CD4-positive, CD25-positive, alpha-beta regulatory T cell (primary cell): ENCODE measurements at regions not wholly inside any gene's neighbourhood (a gene's known extent, or its start where the extent isn't known, plus 50 kb on each side); places are given as distances from the start of the nearest gene placed in this dataset.

ENCODE experiments used
- ATAC-seq, 2 donors: fragments of 150-1000 bp; cut with Tn5 transposase; one replicate each; pipeline ENCODE4 v1.10.0; 2021; ENCODE audit warnings: low read depth in 2 of 2, moderate number of reproducible peaks in 2 of 2, moderate library complexity in 1 of 2
- DNase-seq, 3 donors: peaks; one replicate each; pipeline versions ENCODE4 v3.0.0 to v3.0.0-alpha.2; 2012 to 2022; ENCODE audit warnings: mixed read lengths in 1 of 3
- H3K27ac ChIP-seq: one replicate; pipeline ENCODE4 v1.7.0; 2013; ENCODE audit warnings: mild to moderate bottlenecking, low read length; ENCODE audit not compliant: insufficient read depth, poor library complexity, severe bottlenecking
- H3K27me3 ChIP-seq: one replicate; pipeline ENCODE4 v1.7.0; 2013; ENCODE audit warnings: low read length; ENCODE audit not compliant: control insufficient read depth, insufficient read depth
- H3K36me3 ChIP-seq: one replicate; pipeline ENCODE4 v1.7.0; 2013; ENCODE audit warnings: mild to moderate bottlenecking, low read length, moderate library complexity; ENCODE audit not compliant: control insufficient read depth, insufficient read depth
- H3K4me1 ChIP-seq: 2 replicates; pipeline ENCODE4 v1.7.0; 2013; ENCODE audit warnings: mild to moderate bottlenecking, low read length; ENCODE audit not compliant: insufficient read depth, control insufficient read depth, poor library complexity, severe bottlenecking
- H3K4me3 ChIP-seq: one replicate; pipeline ENCODE4 v1.7.0; 2013; ENCODE audit warnings: low read depth, mild to moderate bottlenecking, low read length, moderate library complexity
- H3K9me3 ChIP-seq, 2 experiments: 1 replicate in 1 of 2; 2 replicates in 1 of 2; pipeline ENCODE4 v1.7.0; 2013; ENCODE audit warnings: low read length in 2 of 2, mild to moderate bottlenecking in 1 of 2, moderate library complexity in 1 of 2; ENCODE audit not compliant: control insufficient read depth in 2 of 2
- H3K27ac Mint-ChIP-seq, 3 donors: one replicate each; pipeline ENCODE4 v1.8.0; 2020 to 2022; ENCODE audit warnings: mild to moderate bottlenecking in 3 of 3, mixed read lengths in 3 of 3, moderate library complexity in 2 of 3
- H3K27me3 Mint-ChIP-seq: one replicate; pipeline ENCODE4 v1.8.0; 2022; ENCODE audit warnings: mild to moderate bottlenecking, mixed read lengths
- H3K36me3 Mint-ChIP-seq: one replicate; pipeline ENCODE4 v1.8.0; 2020; ENCODE audit warnings: mixed read lengths
- H3K4me1 Mint-ChIP-seq, 4 donors: one replicate each; pipeline ENCODE4 v1.8.0; 2020 to 2022; ENCODE audit warnings: mixed read lengths in 4 of 4, mild to moderate bottlenecking in 1 of 4
- H3K4me3 Mint-ChIP-seq, 4 donors: one replicate each; pipeline ENCODE4 v1.8.0; 2020 to 2022; ENCODE audit warnings: mild to moderate bottlenecking in 4 of 4, mixed read lengths in 4 of 4, moderate library complexity in 3 of 4
- H3K9me3 Mint-ChIP-seq, 7 donors: one replicate each; pipeline ENCODE4 v1.8.0; 2020 to 2022; ENCODE audit warnings: mixed read lengths in 7 of 7, mild to moderate bottlenecking in 3 of 7, moderate library complexity in 2 of 7

DNA sequence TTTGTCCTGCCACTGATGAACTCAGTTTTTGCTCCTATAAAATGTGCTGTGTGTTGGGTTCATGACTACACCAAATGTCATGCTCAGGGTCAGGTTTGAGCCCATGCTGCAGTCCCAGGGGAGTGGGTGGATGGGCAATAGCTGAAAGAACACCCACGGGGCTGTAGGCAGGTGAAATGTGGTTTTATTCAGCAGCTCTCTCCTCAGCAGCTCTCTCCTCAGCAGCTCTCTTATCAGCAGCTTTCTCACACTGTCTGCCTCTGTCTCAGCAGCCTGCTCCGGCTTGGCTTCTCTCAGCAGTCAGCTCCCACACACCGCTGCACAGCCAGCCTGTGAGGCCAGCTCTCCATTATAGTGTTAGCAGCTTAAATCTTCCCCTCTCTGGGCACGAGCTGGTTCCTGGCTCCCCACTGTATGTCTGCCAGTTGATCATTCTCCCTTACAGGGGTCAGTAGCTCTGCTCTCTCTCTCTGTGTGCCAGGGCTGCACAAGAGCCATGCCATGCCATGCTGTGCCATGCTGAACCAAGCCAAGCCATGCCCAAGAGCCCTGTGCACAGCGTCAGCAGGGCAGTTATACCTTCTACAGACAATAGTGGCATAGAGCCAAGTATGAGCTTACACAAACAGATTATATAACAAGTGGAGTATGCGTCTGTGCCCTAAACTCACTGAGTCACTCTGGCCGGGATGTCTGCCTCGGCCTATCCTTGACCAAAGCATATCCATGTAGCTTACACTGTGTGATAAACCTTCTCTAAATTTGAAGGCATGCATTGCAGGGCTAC lies 303.3 kb upstream of the TMPO start:
- Histone ChIP-seq H3K27ac (no peak overlapping the region), H3K27me3 (no peaks in the 10 kb centered on the region), H3K4me3 (no peak overlapping the region), H3K4me1 (no peaks in the 10 kb centered on the region), H3K9me3 (no peaks in the 10 kb centered on the region), H3K36me3 (no peaks in the 10 kb centered on the region)
- no peaks in the 10 kb centered on the region for H3K4me1 Mint-ChIP-seq
- no peak overlapping the region for H3K4me3 Mint-ChIP-seq
- ATAC-seq: no peak
- H3K27ac Mint-ChIP-seq: no peak overlapping the region
- peaks cover 0 to 6% (median 1%) of the 10 kb centered on the region in 7 donors for H3K9me3 Mint-ChIP-seq
- H3K27me3 Mint-ChIP-seq: peaks cover 6% of the 10 kb centered on the region
- DNase-seq: no peak
- no peaks in the 10 kb centered on the region for H3K36me3 Mint-ChIP-seq

DNA sequence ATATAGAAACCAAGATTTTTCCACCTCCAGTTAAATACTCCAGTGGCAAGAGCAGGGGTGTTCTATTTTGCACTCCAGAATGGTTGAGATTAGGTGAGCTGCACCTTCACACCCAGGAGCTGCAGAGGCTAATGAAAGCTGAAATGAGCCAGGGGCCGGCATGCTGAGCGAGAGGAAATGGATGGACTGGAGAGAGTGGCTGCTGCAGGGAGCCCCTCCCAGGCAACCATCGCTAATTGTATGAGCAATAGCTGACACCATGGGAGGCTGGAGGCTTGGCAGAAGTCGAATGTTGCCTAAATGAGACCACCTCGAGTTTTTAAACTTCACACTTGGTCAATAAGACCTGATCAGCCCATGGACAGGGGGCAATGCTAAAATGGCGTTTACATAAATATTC lies 301.8 kb upstream of the TMPO start:
- no peaks in the 10 kb centered on the region for H3K36me3 Mint-ChIP-seq
- Histone ChIP-seq H3K36me3 (no peaks in the 10 kb centered on the region), H3K27me3 (no peaks in the 10 kb centered on the region), H3K27ac (no peak overlapping the region), H3K4me3 (no peak overlapping the region), H3K4me1 (no peaks in the 10 kb centered on the region), H3K9me3 (peaks cover 0 to 2% of the 10 kb centered on the region in 2 experiments)
- H3K4me3 Mint-ChIP-seq: no peak overlapping the region
- ATAC-seq (no peak), DNase-seq (no peak)
- no peaks in the 10 kb centered on the region for H3K4me1 Mint-ChIP-seq
- no peak overlapping the region for H3K27ac Mint-ChIP-seq
- peaks cover 0 to 3% (median 0%) of the 10 kb centered on the region in 7 donors for H3K9me3 Mint-ChIP-seq
- H3K27me3 Mint-ChIP-seq: peaks cover 6% of the 10 kb centered on the region

DNA sequence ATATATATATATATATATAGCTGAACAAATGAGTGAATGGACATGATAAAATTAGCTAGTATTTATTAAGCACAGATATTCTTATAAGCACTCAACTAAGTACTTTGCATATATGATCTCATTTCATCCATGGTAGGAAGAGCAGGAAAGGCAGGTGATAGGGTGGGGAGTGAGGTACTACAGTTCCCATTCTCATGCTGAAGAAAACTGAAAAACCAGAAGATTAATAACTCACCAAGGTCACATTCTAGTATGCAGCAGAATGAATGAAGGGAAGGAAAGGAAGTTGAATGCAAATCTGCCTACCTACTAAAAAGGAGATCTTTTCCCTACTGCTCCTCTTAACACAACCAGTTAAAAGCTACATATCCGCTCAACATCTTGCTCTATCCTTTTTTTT lies 298.1 kb upstream of the TMPO start:
- H3K4me3 ChIP-seq: no peak overlapping the region
- H3K27ac ChIP-seq: no peak overlapping the region
- no peak for DNase-seq
- Mint-ChIP-seq H3K4me3 (no peak overlapping the region), H3K9me3 (peaks cover 0 to 3% (median 0%) of the 10 kb centered on the region in 7 donors), H3K4me1 (no peaks in the 10 kb centered on the region), H3K27ac (no peak overlapping the region), H3K27me3 (peaks cover 11% of the 10 kb centered on the region), H3K36me3 (no peaks in the 10 kb centered on the region)
- ATAC-seq: no peak
- H3K4me1 ChIP-seq: no peaks in the 10 kb centered on the region
- no peaks in the 10 kb centered on the region for H3K36me3 ChIP-seq
- H3K27me3 ChIP-seq: no peaks in the 10 kb centered on the region
- peaks cover 0 to 2% of the 10 kb centered on the region in 2 experiments for H3K9me3 ChIP-seq

DNA sequence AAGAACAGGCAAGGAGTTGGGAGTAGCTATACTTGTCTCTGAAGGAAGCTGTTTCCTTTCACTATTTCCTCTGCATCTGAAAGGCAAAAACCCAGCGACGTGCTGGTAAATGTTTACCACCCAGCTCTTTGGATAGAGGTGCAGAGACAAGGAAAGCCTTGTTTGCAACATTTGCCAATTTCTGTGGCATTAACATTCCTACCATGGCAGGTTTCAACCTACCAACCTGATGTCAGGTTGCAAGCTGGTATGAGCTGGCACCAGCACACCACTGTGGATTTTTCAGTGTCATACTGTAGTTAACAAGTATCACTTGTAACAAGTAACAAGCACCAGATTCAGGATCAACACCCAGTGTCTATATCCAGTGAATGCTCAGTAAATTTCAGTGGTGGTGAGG lies 294.8 kb upstream of the TMPO start:
- no peak overlapping the region for H3K4me3 Mint-ChIP-seq
- Histone ChIP-seq H3K27ac (no peak overlapping the region), H3K9me3 (peaks cover 0 to 2% of the 10 kb centered on the region in 2 experiments), H3K36me3 (no peaks in the 10 kb centered on the region), H3K4me1 (no peaks in the 10 kb centered on the region), H3K4me3 (no peak overlapping the region), H3K27me3 (peaks cover 2% of the 10 kb centered on the region)
- DNase-seq: no peak
- no peak for ATAC-seq
- no peaks in the 10 kb centered on the region for H3K36me3 Mint-ChIP-seq
- H3K27ac Mint-ChIP-seq: no peak overlapping the region
- H3K27me3 Mint-ChIP-seq: peaks cover 11% of the 10 kb centered on the region
- H3K9me3 Mint-ChIP-seq: peaks cover 0 to 3% (median 2%) of the 10 kb centered on the region in 7 donors
- no peaks in the 10 kb centered on the region for H3K4me1 Mint-ChIP-seq

DNA sequence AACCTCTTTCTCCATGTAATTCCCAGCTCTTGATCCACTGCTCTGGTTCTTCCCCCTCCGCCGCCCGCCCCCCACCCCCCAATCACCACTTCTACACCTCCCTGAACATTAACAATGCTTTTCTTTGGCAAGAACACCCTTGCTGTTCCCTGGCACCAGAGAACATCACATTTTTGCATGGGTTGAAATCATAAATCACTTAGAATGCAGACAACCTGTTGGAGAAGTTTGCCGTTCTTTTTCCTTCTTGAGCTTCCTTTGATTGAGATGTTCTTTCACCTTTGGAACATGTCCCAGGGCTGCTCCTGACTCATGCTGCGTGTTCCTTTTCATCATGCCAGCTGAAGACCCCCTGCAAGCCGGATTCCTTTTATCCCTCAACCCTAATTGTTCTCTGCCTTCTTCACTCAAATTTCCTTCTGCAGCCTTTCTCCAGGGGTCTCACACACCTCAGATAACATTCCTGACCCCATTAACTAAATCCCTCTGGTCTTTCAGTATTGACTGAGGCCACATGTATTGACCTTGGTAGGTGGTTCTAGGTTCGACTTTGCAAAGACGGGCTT lies 294.1 kb upstream of the TMPO start:
- Histone ChIP-seq H3K27me3 (peaks cover 2% of the 10 kb centered on the region), H3K27ac (no peak overlapping the region), H3K9me3 (peaks cover 0 to 2% of the 10 kb centered on the region in 2 experiments), H3K4me3 (no peak overlapping the region), H3K36me3 (no peaks in the 10 kb centered on the region), H3K4me1 (no peaks in the 10 kb centered on the region)
- peaks cover 0 to 3% (median 2%) of the 10 kb centered on the region in 7 donors for H3K9me3 Mint-ChIP-seq
- no peaks in the 10 kb centered on the region for H3K4me1 Mint-ChIP-seq
- H3K27ac Mint-ChIP-seq: no peak overlapping the region
- ATAC-seq: no peak
- no peak overlapping the region for H3K4me3 Mint-ChIP-seq
- peaks cover 5% of the 10 kb centered on the region for H3K27me3 Mint-ChIP-seq
- no peaks in the 10 kb centered on the region for H3K36me3 Mint-ChIP-seq
- DNase-seq: no peak

DNA sequence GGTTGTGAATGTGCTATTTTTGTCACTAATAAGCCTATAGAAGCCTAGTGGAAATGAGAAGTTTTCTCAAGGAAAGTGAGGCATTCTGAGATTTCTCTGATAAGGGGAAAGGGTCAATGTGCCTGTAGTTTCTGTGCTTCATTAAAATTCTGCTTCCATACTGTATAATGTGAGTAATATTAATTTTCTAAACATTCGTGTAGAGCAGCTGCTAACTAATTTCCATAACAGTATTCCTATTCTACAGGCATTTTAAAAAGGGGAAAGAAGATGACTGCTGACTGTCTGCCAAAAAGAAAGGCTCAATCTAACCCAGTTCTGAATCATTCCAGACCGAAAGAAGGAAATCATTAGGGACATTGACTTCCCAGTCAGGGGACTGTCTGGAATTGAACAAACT lies 293.3 kb upstream of the TMPO start:
- Histone ChIP-seq H3K36me3 (no peaks in the 10 kb centered on the region), H3K4me3 (no peak overlapping the region), H3K4me1 (no peaks in the 10 kb centered on the region), H3K27ac (no peak overlapping the region), H3K27me3 (peaks cover 2% of the 10 kb centered on the region), H3K9me3 (peaks cover 0 to 2% of the 10 kb centered on the region in 2 experiments)
- DNase-seq: no peak
- Mint-ChIP-seq H3K27me3 (peaks cover 5% of the 10 kb centered on the region), H3K36me3 (no peaks in the 10 kb centered on the region), H3K4me1 (no peaks in the 10 kb centered on the region), H3K27ac (no peak overlapping the region), H3K4me3 (no peak overlapping the region), H3K9me3 (peaks cover 0 to 3% (median 2%) of the 10 kb centered on the region in 7 donors)
- ATAC-seq: no peak

DNA sequence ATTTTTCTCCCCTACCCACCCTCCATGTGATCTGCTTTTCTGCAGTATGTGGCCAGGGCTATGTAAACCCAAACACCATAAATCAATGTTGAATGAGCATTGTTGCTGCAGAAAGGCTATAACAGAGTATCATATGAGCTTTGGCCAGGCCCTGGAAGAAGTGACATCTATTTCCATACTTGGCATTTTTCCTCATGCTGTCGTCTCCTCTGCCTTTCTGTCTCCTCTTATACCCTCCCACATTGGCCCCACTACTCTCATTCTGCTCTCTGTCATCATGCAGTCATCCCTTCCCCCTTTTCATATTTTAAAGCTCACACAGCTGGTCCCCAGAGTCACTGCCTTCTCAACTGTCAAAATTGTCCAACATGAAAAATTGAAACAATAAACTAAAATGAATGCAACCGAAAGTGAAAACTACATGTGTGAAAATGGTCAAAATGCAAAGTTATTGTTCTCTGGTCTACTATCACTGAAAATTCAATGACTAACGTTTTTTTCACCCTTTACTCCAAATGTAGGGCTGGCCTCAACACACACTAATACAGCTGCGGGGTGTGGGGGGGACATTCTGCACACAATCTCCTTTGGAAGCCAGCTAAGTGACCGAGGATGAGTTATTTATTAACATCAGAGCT lies 290.7 kb upstream of the TMPO start:
- Mint-ChIP-seq H3K27me3 (peaks cover 9% of the 10 kb centered on the region), H3K36me3 (no peaks in the 10 kb centered on the region), H3K27ac (peak overlapping the region in 1 of 3 donors; percentile 50), H3K9me3 (peaks cover 0 to 3% (median 2%) of the 10 kb centered on the region in 7 donors), H3K4me3 (no peak overlapping the region), H3K4me1 (no peaks in the 10 kb centered on the region)
- DNase-seq: no peak
- Histone ChIP-seq H3K4me3 (no peak overlapping the region), H3K36me3 (no peaks in the 10 kb centered on the region), H3K27ac (no peak overlapping the region), H3K9me3 (no peaks in the 10 kb centered on the region), H3K27me3 (peaks cover 2% of the 10 kb centered on the region), H3K4me1 (no peaks in the 10 kb centered on the region)
- ATAC-seq: no peak
